GM19395 (cell line): ENCODE measurements at regions not wholly inside any gene's neighbourhood (a gene's known extent, or its start where the extent isn't known, plus 50 kb on each side); places are given as distances from the start of the nearest gene placed in this dataset.

Experiments
- ATAC-seq: cut with Tn5 transposase; IDR thresholded peaks from one replicate; pipeline ENCODE4 v1.9.1; 2021; ENCODE audit warnings: mild to moderate bottlenecking, moderate library complexity; ENCODE audit not compliant: unreplicated experiment

DNA sequence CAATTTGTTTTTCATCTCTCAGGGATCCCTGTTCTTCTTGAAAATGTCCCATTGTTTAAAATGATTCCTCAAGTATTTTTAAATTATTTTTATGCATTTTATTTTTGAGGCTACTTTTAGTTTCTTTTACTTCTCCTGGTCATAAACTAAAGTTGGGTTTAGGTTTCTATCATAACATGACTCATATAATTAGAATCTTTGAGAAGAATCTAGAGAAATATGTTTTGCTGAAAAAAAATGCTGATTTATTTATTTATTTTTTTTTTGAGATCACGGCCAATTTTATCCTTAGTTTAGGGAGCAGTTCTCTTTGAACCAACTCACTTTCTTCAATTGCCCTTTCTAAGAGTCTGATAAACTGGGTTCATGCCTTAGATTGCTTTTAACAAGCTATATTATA lies 1157.1 kb downstream of the BCL11B start:
- no peak for ATAC-seq

DNA sequence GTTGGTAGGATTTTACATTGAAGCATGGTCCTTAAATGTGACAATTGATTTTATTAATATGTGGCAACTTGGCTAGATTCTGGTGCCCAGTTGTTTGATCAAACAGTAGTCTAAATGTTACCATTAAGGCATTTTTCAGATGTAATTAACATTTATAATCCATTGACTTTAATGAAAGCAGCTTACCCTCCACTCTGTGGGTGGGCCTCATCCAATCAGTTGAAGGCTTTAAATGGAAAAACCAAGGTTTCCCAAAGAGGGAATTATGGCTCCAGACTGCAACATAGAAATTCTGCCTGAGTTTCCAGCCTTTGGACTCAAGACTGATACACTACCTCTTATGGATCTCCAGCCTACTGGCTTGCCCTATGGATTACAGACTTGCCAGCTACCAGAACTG lies 1153.2 kb downstream of the BCL11B start:
- no peak for ATAC-seq

DNA sequence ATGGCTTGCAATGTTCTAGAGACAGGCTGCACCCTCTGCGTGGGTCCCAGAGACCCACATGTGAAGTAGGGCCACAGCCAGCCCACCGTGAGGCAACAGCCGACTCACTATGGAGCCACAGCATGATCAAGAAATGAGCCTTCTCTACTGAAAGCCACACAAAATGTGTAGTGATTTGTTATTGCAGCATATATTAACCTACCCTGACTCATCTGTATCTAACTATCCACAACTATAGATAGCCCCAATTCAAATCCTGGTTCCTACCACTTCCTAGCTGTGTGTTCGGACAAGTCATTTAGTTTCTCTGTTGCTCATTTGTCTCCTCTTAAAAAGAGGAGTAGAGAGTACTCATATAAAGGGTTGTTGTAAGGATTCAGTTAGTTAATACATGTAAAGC lies 1152.3 kb downstream of the BCL11B start:
- ATAC-seq: no peak

DNA sequence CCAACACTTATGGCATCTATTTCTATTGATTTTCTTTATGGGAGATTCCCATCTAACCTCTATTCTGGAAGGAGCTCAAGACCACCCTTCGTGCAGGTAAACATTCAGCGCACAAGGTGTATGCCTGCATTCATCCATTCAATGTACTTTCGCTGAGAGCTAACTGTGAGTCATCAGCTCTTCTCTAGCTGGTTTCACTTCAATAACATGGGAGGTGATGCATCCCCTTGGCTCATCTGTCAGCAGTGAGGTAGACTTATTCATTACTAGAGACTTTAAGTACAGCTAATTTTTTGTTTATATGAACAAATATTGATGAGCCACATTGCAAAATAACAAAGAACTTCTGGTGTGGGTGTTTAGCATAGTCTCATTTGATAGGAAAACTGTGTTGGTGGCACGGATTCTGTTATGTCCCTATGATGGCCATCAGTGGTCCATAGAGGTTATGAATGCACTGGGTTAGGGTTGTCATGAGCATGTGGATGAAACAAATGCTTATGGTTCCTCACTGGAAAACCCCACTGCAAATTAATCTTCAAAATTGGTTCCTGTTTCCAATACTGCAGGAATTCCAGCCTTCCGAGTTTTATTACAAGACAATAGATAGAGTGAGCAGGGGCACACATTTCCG lies 1151.0 kb downstream of the BCL11B start:
- no peak for ATAC-seq

DNA sequence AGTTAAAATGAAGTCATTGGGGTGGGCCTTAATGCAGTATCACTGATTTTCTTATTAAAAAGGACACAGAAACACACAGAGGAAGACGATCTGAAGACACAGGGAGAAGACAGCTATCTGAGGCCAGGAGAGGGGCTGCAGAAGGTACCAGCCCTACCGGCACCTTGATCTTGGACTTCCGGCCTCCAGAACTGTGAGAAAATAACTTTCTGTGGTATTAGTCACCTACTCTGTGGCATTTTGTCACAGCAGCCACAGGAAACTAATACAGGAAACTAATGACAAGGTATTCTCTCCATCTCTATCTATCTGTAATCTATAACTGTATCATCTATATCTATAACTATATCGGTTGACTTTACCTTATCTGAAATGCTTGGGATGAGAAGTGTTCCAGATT lies 1149.5 kb downstream of the BCL11B start:
- no peak for ATAC-seq

DNA sequence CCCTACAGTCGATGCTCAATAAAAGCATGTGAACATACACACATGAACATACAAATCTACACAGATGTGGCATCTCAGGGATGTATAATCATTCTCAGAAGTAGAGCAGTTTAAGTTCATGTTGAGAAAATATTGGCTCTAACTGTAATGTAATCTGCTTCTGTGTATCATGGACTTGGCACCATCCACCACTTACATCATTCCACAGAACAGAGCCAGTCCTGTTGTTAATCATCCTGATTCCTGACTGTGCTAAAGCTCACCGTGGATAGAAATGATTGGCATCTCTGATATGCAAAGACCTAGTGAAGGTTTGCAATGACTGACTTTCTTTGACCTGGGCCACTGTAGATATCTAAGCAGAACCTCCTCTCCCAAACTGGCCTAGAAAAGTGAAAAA lies 1141.3 kb downstream of the BCL11B start:
- no peak for ATAC-seq

DNA sequence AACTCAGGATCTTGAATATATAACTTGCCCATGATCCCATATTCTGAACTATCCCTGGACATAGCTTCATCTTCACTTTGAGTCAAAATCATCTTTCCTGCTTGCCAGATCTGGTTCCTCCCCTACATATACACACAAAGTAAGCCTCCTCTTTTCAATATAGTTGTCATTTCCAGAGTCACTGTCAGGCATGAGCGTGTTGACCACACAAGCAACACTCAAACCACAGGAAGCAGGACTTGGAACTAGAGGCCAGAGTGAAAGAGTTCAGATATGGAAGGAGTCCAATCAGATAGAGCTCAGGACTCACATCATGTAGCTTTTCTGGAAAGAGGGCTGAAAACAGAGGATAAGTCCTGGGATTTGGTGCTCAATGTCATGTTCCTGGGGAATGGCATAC lies 1140.6 kb downstream of the BCL11B start:
- no peak for ATAC-seq

DNA sequence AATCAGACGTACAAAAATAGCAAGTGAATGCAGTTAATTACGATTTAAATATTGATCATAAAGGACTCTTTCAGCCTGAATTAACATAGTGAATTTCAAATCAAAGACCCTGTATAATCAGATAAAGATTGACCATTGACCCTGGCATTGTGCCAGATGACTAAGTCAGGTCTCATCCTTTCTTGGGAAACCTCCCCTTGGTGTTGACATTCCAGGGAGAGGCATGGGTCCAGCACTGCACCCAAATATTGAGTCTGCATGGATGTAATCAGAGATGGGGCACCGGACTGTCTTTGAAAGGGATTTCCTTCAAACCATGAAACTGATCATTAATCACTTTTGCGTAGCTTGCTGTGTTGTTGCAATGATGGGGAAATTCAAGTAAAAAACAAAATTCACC lies 1138.2 kb downstream of the BCL11B start:
- ATAC-seq: no peak

DNA sequence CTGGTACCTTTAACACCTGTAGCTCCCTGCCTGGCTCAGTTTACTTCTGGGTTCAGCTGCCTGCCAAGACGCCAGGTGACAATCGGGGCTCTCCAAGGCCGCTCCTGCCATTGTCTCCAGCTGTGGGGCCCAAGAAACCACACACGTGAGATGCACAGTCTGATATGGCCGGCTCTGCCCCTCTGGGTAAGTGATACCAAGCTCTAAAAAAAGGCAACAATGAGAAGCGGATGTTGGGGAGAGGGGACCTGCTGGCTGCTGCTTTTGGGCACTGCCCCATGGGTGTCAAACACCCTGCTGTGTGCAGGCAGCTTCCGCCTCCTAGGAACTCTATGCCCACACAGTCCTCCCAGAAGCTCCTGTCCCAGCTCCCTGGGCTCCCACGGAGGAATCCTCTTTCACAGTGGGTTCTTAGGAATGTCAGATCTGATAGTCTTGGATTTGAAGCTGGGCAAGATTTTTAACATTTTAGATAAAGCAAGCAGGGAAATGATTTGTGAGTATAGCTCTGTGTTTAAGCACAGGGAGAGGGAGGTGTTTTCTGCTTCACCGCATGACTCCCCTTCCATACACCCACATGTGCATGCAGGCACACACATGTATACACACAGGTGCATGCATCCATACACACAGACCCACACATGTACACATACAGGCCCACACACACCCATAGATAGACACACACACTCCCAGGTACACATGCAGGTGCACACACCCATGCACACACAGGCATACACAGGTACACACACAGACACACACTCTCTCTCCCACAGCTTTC lies 1135.8 kb downstream of the BCL11B start:
- no peak for ATAC-seq

DNA sequence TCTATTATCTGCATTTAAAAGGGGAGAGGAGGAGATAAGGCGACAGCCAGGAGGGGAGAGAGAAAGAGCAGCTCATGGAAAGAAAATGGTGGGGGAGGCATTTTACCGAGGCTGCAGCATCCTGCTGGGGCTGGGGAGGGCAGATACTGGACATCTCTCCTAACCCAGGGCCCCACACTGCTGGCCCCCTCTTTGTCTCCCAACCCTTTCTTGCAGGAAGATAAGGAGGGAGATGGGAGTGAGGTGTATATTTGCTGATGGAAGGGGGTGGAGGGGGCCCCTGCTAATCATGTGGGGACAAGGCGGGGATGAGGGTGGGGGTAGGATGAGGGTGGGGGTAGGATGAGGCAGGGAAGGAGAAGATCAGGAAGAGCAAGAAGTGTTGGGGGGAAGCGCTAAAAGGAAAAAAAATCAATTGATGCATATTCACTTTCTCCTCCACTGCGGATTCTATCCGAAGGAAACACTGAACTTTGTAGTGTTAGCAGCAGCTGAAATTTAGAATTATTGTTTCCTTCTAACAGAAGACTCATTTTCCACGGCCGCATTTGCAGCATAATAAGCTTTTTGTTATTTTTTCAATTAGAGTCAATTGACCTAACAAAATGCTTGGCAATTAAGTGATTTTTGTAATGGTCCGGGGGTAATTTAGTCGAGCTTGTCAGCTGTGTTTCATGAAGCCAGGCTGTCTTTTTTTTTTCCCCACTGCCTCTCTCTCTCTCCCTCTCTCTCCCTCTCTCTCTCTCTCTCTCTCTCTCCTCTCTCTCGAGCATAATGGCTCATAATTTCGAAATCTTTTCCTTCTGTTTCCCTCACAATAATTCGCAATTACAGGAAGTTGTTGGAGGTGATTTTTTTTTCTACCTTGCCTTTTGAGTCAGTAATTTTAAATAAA lies 1134.6 kb downstream of the BCL11B start:
- ATAC-seq: no peak

DNA sequence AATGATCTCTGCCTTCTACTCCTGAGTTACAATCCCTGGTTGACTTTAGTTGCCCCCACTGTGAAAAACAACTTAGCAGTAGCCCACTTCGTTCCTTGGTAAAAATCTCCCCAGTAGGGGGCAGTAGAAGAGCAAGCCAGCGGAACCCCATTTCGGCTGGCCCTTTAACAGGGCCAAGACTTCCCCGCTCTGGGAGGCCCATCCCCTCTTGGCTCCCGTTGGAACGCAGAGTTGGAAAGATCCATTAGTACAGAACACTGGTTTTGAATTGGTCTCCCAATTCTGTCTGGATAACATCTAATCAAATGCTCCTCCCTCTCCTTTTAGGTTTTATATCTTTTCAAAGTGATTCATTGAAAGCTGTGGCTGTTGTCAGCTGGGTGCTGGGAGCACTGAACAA lies 1133.3 kb downstream of the BCL11B start:
- no peak for ATAC-seq

DNA sequence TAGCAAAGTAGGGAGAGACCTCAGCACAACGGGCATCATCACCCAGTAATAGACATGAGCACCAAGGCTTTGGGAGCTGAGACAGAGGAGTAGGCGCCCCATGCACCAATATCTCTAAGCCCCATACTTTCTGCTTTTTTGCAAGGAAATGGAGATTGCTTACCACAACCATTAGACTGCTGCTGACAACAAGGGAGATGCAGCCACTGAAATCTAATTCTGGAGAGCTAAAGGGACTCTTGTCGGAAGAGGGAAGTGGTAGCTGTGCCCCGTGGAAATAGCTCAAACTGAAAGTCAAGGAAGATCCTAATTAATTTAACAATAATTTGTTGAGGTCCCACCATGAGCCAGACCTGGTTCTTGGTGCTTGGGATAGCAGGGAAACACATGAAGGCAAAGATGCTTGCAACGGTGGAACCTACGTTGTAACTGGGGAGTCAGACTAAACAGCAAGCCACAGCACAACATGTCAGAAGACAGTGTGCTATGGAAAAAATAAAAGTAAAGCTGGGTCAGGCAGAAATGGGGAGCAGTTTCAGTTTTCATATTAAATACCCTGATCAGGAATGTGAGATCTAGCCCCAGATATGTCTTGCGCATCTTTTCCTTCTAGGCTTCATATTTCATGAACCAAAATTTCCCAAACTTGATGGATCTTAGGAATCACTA lies 1131.0 kb downstream of the BCL11B start:
- no peak for ATAC-seq

DNA sequence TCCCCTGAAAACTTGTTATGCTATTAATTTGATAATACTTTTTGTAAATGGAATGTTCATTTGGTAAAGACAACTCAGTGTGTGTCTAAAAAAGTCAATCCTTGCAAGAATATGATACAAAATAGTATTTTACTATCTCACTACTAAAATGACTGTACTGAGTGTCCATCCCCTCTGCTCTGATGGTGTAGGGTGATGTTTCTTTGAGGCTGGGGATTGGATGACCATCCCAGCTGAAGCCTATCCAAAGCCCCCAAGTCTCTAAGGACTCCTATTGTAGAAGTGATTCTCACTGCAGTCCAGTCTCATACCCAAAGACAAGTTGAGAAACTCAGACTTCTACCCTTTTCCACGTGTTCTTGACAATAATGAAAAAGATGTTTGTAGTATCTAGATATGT lies 1128.4 kb downstream of the BCL11B start:
- ATAC-seq: no peak

DNA sequence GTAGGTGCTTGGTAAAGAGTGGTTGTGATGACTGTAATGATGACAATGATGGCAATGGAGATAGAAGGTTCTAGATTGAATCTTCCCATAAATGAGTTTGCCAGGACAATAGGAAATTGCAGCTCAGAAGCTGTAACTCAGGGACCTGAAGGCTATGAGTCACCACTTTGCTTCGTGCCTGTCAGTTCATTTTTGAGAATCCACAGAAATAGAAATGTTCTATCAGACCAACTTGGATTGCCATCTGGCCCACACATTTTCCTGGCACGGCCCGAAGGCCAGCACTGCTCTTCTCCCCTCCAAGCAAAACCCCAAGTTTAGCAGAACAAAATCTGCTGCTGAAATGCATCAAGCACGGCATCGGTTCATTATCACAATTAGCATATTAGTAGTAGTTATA lies 1127.0 kb downstream of the BCL11B start:
- ATAC-seq: no peak

DNA sequence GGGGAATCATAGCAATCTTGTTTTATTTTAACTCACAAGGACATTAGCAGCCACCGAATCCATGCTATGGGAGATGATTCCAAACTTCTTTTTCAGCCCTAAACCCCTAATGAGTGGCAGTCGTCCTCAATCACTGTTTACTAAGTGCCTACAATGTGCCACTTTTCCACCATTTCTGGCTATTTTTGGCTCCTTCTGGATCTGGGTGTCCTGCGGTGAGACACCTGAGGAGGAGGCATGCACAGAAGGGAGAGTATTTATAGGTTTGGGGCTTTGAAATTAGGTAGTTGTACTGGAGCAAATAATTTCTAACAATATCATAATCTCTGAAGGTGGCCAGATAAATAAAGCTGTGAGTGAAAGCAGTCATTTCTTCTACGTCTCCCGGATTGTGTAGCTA lies 1125.6 kb downstream of the BCL11B start:
- no peak for ATAC-seq

DNA sequence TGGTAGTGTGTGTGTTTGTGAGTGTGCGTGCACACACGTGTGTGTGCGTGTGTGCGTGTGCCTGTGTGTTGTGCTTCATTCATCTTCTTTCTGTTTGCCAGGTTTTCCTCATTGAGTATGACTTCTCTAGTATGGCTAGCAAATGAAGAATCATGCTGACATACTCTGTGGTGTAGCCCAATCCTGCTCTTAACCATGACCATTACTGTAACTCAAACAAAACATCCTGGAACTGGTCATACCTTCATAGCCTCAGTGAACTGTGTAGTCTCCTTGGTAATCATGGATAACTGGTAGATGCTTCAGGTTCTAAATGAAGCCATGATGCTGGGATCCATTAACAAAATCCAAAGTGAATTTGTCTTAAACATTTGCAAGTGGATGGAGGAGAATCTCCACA lies 1117.7 kb downstream of the BCL11B start:
- ATAC-seq: no peak

DNA sequence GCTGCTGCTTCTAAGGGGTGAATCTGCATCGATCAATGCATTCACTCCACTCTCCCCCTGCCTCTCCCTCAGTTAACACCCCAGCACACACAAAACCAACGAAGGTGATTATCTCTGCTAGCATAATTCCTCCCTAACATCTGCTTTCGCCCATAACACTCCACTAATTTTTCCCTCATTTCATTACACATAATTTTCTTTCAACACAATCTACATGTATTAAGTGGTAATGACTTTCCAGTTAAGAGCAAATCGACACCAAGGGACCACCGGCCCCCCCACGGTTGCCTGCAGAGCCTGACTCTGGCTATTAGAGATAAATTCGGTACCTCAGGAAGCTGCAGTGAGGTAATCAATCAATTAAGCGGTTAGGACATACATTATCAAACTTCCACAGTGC lies 1115.6 kb downstream of the BCL11B start:
- ATAC-seq: no peak

DNA sequence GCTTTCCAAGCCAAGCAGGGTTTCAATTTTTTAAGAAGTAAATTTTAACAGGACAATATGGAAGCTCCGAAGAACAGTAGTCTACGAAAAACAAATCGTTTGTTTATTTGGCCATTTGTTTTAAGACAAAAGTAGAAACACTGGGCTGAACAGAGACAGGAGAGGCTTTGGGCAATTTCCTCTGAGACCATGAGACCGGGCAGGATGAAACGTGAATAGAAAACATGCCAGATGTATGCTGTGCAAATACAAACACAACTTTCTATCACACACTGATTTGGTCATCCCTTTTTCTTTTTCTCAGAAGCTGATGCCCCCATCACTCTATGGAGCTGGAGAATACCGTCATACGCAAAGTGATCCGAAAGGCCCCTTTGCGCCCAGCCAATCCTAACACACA lies 1111.1 kb downstream of the BCL11B start:
- ATAC-seq: no peak

DNA sequence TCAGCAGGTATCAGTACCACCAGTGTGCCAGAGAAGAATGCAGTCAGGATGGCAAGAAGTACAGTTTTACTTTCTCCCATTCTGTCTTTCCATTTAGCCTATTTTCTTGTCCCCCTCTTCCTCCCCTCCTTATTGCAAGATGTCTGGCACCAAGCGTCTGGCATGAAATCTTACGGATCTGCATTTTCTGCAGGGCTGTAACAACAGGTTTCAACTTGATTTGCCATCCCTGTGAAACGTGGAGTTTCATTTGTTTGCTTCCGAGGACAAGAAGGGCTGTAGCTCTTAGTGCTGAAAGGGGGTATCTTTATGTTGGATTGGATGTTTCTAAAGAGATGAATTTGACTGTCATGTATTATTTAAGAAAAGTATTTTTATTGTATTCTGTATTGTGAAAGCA lies 1110.6 kb downstream of the BCL11B start:
- no peak for ATAC-seq

DNA sequence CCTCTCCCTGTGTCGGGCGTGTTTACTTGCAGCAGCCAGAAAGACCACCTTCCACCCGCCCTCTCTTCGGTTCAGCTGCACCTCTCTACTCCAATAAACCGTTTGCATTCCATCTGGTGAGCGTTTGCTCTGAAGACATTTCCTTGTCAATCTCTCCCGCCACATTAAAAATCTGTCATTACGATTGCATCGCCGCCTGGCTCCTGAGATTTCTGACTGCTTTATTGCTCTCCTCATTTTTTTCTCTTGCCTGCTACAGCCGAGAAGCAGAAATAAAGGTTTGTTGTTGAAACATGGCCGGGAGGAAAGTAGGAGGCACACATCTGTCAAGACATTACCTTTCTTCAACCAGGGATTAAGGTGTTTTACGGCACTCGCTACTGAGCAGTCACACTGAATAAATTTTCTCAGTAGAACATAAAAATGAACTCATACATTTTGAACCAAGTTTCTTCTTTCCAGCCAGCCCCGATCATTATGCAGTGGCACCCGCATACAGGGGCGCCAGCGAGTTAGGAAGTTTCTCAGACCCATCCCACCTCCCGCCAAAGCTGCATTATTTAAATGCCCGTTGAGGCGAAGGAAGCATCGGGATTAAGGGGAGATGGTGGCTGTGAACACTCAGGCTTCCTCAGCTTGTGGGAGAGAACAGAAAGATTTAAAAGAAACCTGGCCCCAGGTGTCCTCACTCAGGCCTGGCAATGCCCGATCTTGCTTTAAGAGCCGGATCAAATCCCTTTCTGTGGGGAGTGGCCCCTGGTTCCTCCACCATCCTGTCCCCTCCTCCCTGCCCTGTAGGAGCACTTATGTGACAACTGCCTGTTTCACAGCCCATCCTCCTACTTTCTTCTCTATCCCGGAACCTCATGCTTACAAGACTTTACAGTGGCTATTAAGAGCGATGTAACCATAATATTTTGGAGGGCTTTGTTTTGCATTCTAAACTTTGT lies 1108.9 kb downstream of the BCL11B start:
- ATAC-seq: no peak
